ENCODE measurements at regions not wholly inside any gene's neighbourhood (a gene's known extent, or its start where the extent isn't known, plus 50 kb on each side); places are given as distances from the start of the nearest gene placed in this dataset.

GRCh38 chr18:65411061-65411460, 339.8 kb upstream of the CDH7 start:
- DNase-seq (ENCODE audit: low read depth in 2 of 2), result no peak

- no peak for DNase-seq (ENCODE audit: low read depth in 2 of 2)
These were observed 341.6 kb upstream of the CDH7 start for GRCh38 chr18:65409261-65409660.

- DNase-seq (ENCODE audit: low read depth in 2 of 2), result no peak
These were observed 347.3 kb upstream of the CDH7 start for GRCh38 chr18:65403534-65403933.

- no peak for DNase-seq (ENCODE audit: low read depth in 2 of 2)
These were observed 351.7 kb upstream of the CDH7 start for GRCh38 chr18:65399091-65399490.

GRCh38 chr18:65398347-65399075, 352.3 kb upstream of the CDH7 start:
- DNase-seq (ENCODE audit: low read depth in 2 of 2), result no peak

GRCh38 chr18:65380986-65381385, 369.8 kb upstream of the CDH7 start:
- DNase-seq (ENCODE audit: low read depth in 2 of 2), result no peak

- DNase-seq (ENCODE audit: low read depth in 2 of 2), result no peak
These were observed 370.2 kb upstream of the CDH7 start for GRCh38 chr18:65380571-65380970.

- DNase-seq (ENCODE audit: low read depth in 2 of 2), result no peak
These were observed 377.9 kb upstream of the CDH7 start for GRCh38 chr18:65372904-65373303.

- DNase-seq (ENCODE audit: low read depth in 2 of 2), result no peak
These were observed 385.4 kb upstream of the CDH7 start for GRCh38 chr18:65365245-65365980.

- DNase-seq (ENCODE audit: low read depth in 2 of 2), result no peak
These were observed 386.7 kb upstream of the CDH7 start for GRCh38 chr18:65363911-65364632.

- no peak for DNase-seq (ENCODE audit: low read depth in 2 of 2)
These were observed 387.8 kb upstream of the CDH7 start for GRCh38 chr18:65363011-65363410.

GRCh38 chr18:65359479-65359878, 391.3 kb upstream of the CDH7 start:
- no peak for DNase-seq (ENCODE audit: low read depth in 2 of 2)

GRCh38 chr18:65358306-65358705, 392.5 kb upstream of the CDH7 start:
- DNase-seq (ENCODE audit: low read depth in 2 of 2), result no peak

GRCh38 chr18:65352186-65352585, 398.6 kb upstream of the CDH7 start:
- no peak for DNase-seq (ENCODE audit: low read depth in 2 of 2)

GRCh38 chr18:65349635-65350034, 401.2 kb upstream of the CDH7 start:
- no peak for DNase-seq (ENCODE audit: low read depth in 2 of 2)

GRCh38 chr18:65347446-65347845, 403.4 kb upstream of the CDH7 start:
- no peak for DNase-seq (ENCODE audit: low read depth in 2 of 2)

GRCh38 chr18:65346086-65346485, 404.7 kb upstream of the CDH7 start:
- no peak for DNase-seq (ENCODE audit: low read depth in 2 of 2)

GRCh38 chr18:65343571-65343970, 407.2 kb upstream of the CDH7 start:
- DNase-seq (ENCODE audit: low read depth in 2 of 2), result no peak

- DNase-seq (ENCODE audit: low read depth in 2 of 2), result no peak
These were observed 414.4 kb upstream of the CDH7 start for GRCh38 chr18:65336411-65336810.

- no peak for DNase-seq (ENCODE audit: low read depth in 2 of 2)
These were observed 421.8 kb upstream of the CDH7 start for GRCh38 chr18:65329010-65329409.

- no peak for DNase-seq (ENCODE audit: low read depth in 2 of 2)
These were observed 424.0 kb upstream of the CDH7 start for GRCh38 chr18:65326805-65327204.

GRCh38 chr18:65322895-65323294, 427.9 kb upstream of the CDH7 start:
- DNase-seq (ENCODE audit: low read depth in 2 of 2), result no peak

- DNase-seq (ENCODE audit: low read depth in 2 of 2), result no peak
These were observed 452.4 kb upstream of the CDH7 start for GRCh38 chr18:65298422-65298821.
